ENCODE measurements at regions not wholly inside any gene's neighbourhood (a gene's known extent, or its start where the extent isn't known, plus 50 kb on each side); places are given as distances from the start of the nearest gene placed in this dataset.
"Not testable (repeated sequence)": the region's sequence is repeated elsewhere in the genome, so short reads cannot be mapped to it uniquely, and the experiment has no call there.

GRCh38 chrX:55813150-55813549 lies 95.6 kb downstream of the RRAGB start:
- no peak for DNase-seq

- DNase-seq: no peak
These were observed 98.0 kb downstream of the RRAGB start for GRCh38 chrX:55815546-55815945.

- DNase-seq: no peak
These were observed 98.5 kb downstream of the RRAGB start for GRCh38 chrX:55816023-55816422.

- DNase-seq: no peak
These were observed 101.3 kb downstream of the RRAGB start for GRCh38 chrX:55818673-55819375.

- DNase-seq: no peak
These were observed 121.9 kb downstream of the RRAGB start for GRCh38 chrX:55839485-55839884.

- DNase-seq: no peak
These were observed 124.6 kb downstream of the RRAGB start for GRCh38 chrX:55841962-55842752.

GRCh38 chrX:55866779-55867178 lies 149.2 kb downstream of the RRAGB start:
- DNase-seq: not testable (repeated sequence)

- no peak for DNase-seq
These were observed 149.7 kb downstream of the RRAGB start for GRCh38 chrX:55867181-55867651.

GRCh38 chrX:55867708-55868107 lies 150.2 kb downstream of the RRAGB start:
- no peak for DNase-seq

- DNase-seq: no peak
These were observed 157.3 kb downstream of the RRAGB start for GRCh38 chrX:55874807-55875206.

GRCh38 chrX:55883541-55883940 lies 166.0 kb downstream of the RRAGB start:
- not testable (repeated sequence) for DNase-seq

GRCh38 chrX:55907968-55908607 lies 190.5 kb downstream of the RRAGB start:
- DNase-seq: peak in 21 of 56 donors; percentile 0 to 40 (median 4)

- DNase-seq: peak in 20 of 56 donors; percentile 0 to 40 (median 3)
These were observed 191.2 kb downstream of the RRAGB start for GRCh38 chrX:55908661-55909212.

- DNase-seq: no peak
These were observed 202.0 kb downstream of the RRAGB start for GRCh38 chrX:55919367-55920221.

GRCh38 chrX:55924574-55924973 lies 207.0 kb downstream of the RRAGB start:
- DNase-seq: no peak

GRCh38 chrX:55928529-55928928 lies 211.0 kb downstream of the RRAGB start:
- not testable (repeated sequence) for DNase-seq

All from nucleus accumbens (tissue), 56 donors.